Keratinocyte (primary cell): ENCODE measurements at regions not wholly inside any gene's neighbourhood (a gene's known extent, or its start where the extent isn't known, plus 50 kb on each side); places are given as distances from the start of the nearest gene placed in this dataset.

Experiments
- EZH2 ChIP-seq: IDR thresholded peaks from one replicate; pipeline ENCODE4 v1.6.1; 2012; ENCODE audit warnings: inconsistent platforms, mild to moderate bottlenecking, low read length, moderate library complexity
- TF ChIP-seq, protein P1 (sequence below), 3 experiments: IDR thresholded peaks in 1 of 3; conservative IDR thresholded peaks in 1 of 3; optimal IDR thresholded peaks in 1 of 3; 2 replicates in 2 of 3; 3 replicates in 1 of 3; pipeline versions ENCODE3 to v1.5.1; 2011; ENCODE audit warnings: low read length in 3 of 3, mild to moderate bottlenecking in 3 of 3, moderate library complexity in 2 of 3, control low read depth in 1 of 3, inconsistent platforms in 1 of 3; ENCODE audit not compliant: insufficient read depth in 2 of 3; ENCODE audit errors: extremely low read depth in 1 of 3

DNA sequence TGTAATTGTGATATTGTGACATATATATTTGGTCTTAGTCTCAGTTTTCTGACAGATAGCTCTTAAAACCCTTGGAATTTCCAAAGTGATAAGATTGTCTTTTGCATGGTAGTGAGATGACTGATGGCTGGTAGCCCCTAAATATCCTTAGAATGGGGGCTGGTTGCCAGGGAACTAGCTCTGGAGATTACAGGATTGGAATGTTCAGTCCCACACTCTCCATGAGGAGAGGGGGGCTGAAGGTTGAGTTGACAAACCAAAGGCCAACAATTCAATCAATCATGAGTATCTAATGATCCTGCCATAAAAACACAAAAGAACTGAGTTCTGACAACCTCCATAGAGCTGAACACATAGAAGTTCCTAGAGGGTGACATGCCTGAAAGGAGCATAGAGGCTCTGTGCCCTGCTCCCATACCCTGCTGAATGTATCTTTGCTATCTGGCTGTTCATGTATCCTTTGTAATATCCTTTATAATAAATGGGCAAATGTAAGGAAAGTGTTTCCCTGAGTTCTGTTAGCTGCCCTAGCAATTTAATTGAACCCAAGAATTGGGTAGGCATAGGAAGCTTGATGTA lies 1680.3 kb upstream of the PIK3C3 start:
- TF ChIP-seq, protein P1, sequence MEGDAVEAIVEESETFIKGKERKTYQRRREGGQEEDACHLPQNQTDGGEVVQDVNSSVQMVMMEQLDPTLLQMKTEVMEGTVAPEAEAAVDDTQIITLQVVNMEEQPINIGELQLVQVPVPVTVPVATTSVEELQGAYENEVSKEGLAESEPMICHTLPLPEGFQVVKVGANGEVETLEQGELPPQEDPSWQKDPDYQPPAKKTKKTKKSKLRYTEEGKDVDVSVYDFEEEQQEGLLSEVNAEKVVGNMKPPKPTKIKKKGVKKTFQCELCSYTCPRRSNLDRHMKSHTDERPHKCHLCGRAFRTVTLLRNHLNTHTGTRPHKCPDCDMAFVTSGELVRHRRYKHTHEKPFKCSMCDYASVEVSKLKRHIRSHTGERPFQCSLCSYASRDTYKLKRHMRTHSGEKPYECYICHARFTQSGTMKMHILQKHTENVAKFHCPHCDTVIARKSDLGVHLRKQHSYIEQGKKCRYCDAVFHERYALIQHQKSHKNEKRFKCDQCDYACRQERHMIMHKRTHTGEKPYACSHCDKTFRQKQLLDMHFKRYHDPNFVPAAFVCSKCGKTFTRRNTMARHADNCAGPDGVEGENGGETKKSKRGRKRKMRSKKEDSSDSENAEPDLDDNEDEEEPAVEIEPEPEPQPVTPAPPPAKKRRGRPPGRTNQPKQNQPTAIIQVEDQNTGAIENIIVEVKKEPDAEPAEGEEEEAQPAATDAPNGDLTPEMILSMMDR (optimal IDR thresholded peaks at IDR 0.05 in 1 of 3, IDR thresholded peaks at IDR 0.05 in 1 of 3, conservative IDR thresholded peaks at IDR 0.05 in 1 of 3; ENCODE audit: extremely low read depth in 1 of 3, insufficient read depth in 2 of 3, low read length in 3 of 3), result no peak
- TF ChIP-seq EZH2, result no peak
